GM12875 (cell line): ENCODE measurements at regions not wholly inside any gene's neighbourhood (a gene's known extent, or its start where the extent isn't known, plus 50 kb on each side); places are given as distances from the start of the nearest gene placed in this dataset.

Experiments
- H3K4me3 ChIP-seq: one replicate; pipeline ENCODE4 v1.5.1; 2011; ENCODE audit warnings: low read depth, low read length, control low read depth
- CTCF ChIP-seq: IDR thresholded peaks from 2 replicates; pipeline ENCODE4 v1.5.1; 2011; ENCODE audit warnings: low read depth, mild to moderate bottlenecking, control low read depth, inconsistent platforms, low read length, moderate library complexity, borderline replicate concordance; ENCODE audit not compliant: insufficient read depth

GRCh38 chr3:3902161-3902560, 102.9 kb downstream of the LRRN1 start:
- no peak overlapping the region for H3K4me3 ChIP-seq
- no peak for TF ChIP-seq CTCF

GRCh38 chr3:3906171-3906570, 106.9 kb downstream of the LRRN1 start:
- TF ChIP-seq CTCF = no peak
- no peak overlapping the region for H3K4me3 ChIP-seq

- H3K4me3 ChIP-seq = no peak overlapping the region
- TF ChIP-seq CTCF = no peak
These were observed 107.8 kb downstream of the LRRN1 start for GRCh38 chr3:3907023-3907422.

GRCh38 chr3:3918763-3919162, 119.5 kb downstream of the LRRN1 start:
- no peak overlapping the region for H3K4me3 ChIP-seq
- TF ChIP-seq CTCF = no peak

- no peak overlapping the region for H3K4me3 ChIP-seq
- TF ChIP-seq CTCF = no peak
These were observed 120.1 kb downstream of the LRRN1 start for GRCh38 chr3:3919316-3919715.

GRCh38 chr3:3923619-3924018, 124.4 kb downstream of the LRRN1 start:
- H3K4me3 ChIP-seq = no peak overlapping the region
- no peak for TF ChIP-seq CTCF

GRCh38 chr3:3927198-3927597, 128.0 kb downstream of the LRRN1 start:
- TF ChIP-seq CTCF = no peak

More at GRCh38 chr3:3927198-3927597, 128.0 kb downstream of the LRRN1 start:
- no peak overlapping the region for H3K4me3 ChIP-seq
